Activated naive CD4-positive, alpha-beta T cell (primary cell): ENCODE measurements at regions not wholly inside any gene's neighbourhood (a gene's known extent, or its start where the extent isn't known, plus 50 kb on each side); places are given as distances from the start of the nearest gene placed in this dataset.

Experiments
- DNase-seq, 4 experiments: peaks; one replicate each; lab custom pipeline; 2025; lab: John Stamatoyannopoulos, UW

- no peak for DNase-seq
Measured at GRCh38 chr1:172801771-172802322, 142.9 kb downstream of the FASLG start.

- no peak for DNase-seq
Measured at GRCh38 chr1:172809750-172810149, 150.8 kb downstream of the FASLG start.

- DNase-seq: no peak
Measured at GRCh38 chr1:172810480-172811175, 151.7 kb downstream of the FASLG start.

- no peak for DNase-seq
Measured at GRCh38 chr1:172811694-172812093, 152.8 kb downstream of the FASLG start.

- DNase-seq: no peak
Measured at GRCh38 chr1:172812118-172812517, 153.2 kb downstream of the FASLG start.

- no peak for DNase-seq
Measured at GRCh38 chr1:172813330-172813729, 154.4 kb downstream of the FASLG start.

GRCh38 chr1:172814428-172814827 is 155.5 kb downstream of the FASLG start:
- no peak for DNase-seq

GRCh38 chr1:172815740-172816139 is 156.8 kb downstream of the FASLG start:
- no peak for DNase-seq

GRCh38 chr1:172818841-172819527 is 160.1 kb downstream of the FASLG start:
- no peak for DNase-seq

- no peak for DNase-seq
Measured at GRCh38 chr1:172820475-172821158, 161.7 kb downstream of the FASLG start.

GRCh38 chr1:172821609-172822274 is 162.8 kb downstream of the FASLG start:
- DNase-seq: no peak

- no peak for DNase-seq
Measured at GRCh38 chr1:172822886-172823285, 164.0 kb downstream of the FASLG start.

- DNase-seq: no peak
Measured at GRCh38 chr1:172823534-172823933, 164.6 kb downstream of the FASLG start.

GRCh38 chr1:172824209-172824608 is 165.3 kb downstream of the FASLG start:
- no peak for DNase-seq

- DNase-seq: no peak
Measured at GRCh38 chr1:172826096-172826741, 167.3 kb downstream of the FASLG start.

- no peak for DNase-seq
Measured at GRCh38 chr1:172827301-172827700, 168.4 kb downstream of the FASLG start.

- no peak for DNase-seq
Measured at GRCh38 chr1:172827841-172828240, 168.9 kb downstream of the FASLG start.

GRCh38 chr1:172832006-172832725 is 173.3 kb downstream of the FASLG start:
- DNase-seq: no peak

- no peak for DNase-seq
Measured at GRCh38 chr1:172833954-172834353, 175.1 kb downstream of the FASLG start.

GRCh38 chr1:172834609-172835008 is 175.7 kb downstream of the FASLG start:
- no peak for DNase-seq

- no peak for DNase-seq
Measured at GRCh38 chr1:172835834-172836233, 176.9 kb downstream of the FASLG start.
